CD14-positive monocyte (primary cell): ENCODE measurements at regions not wholly inside any gene's neighbourhood (a gene's known extent, or its start where the extent isn't known, plus 50 kb on each side); places are given as distances from the start of the nearest gene placed in this dataset.

Experiments
- DNase-seq, 3 donors: peaks; one replicate each; pipeline ENCODE4 v3.0.0-alpha.2; 2011 to 2022
- H2AFZ ChIP-seq: 2 replicates; pipeline ENCODE4 v1.6.0; 2012; ENCODE audit warnings: mild to moderate bottlenecking, low read depth, low read length, inconsistent platforms; ENCODE audit not compliant: insufficient read depth, poor library complexity, severe bottlenecking
- H3K27ac ChIP-seq, 2 donors: 1 replicate in 1 of 2; 2 replicates in 1 of 2; pipeline ENCODE4 v1.5.1; 2012 to 2013; ENCODE audit warnings: low read length in 2 of 2, control low read depth in 1 of 2, inconsistent platforms in 1 of 2, low read depth in 1 of 2, mild to moderate bottlenecking in 1 of 2
- H3K27me3 ChIP-seq, 2 donors: one replicate each; pipeline versions ENCODE4 v1.6.0 to v1.6.1; 2011 to 2013; ENCODE audit warnings: low read length in 2 of 2; ENCODE audit not compliant: control insufficient read depth in 2 of 2, insufficient read depth in 2 of 2
- H3K36me3 ChIP-seq, 2 donors: replicated peaks in 1 of 2; 1 replicate in 1 of 2; 2 replicates in 1 of 2; pipeline versions ENCODE4 v1.5.1 to v1.6.1; 2012 to 2013; ENCODE audit warnings: low read length in 2 of 2, control low read depth in 1 of 2, inconsistent platforms in 1 of 2, mild to moderate bottlenecking in 1 of 2; ENCODE audit not compliant: insufficient read depth in 2 of 2, control insufficient read depth in 1 of 2
- H3K4me1 ChIP-seq, 2 donors: 1 replicate in 1 of 2; 2 replicates in 1 of 2; pipeline versions ENCODE4 v1.5.1 to v1.6.1; 2012 to 2013; ENCODE audit warnings: low read length in 2 of 2, control low read depth in 1 of 2, inconsistent platforms in 1 of 2, mild to moderate bottlenecking in 1 of 2, moderate library complexity in 1 of 2; ENCODE audit not compliant: insufficient read depth in 2 of 2, control insufficient read depth in 1 of 2
- H3K4me2 ChIP-seq: replicated peaks from 2 replicates; pipeline ENCODE3; 2012; ENCODE audit warnings: low read length, moderate library complexity, mild to moderate bottlenecking; ENCODE audit not compliant: poor library complexity, severe bottlenecking; ENCODE audit errors: extremely low read depth
- H3K4me3 ChIP-seq, 3 experiments: fragments of 200-600 bp in 1 of 3; sonication (generic) in 1 of 3; replicated peaks in 1 of 3; 1 replicate in 2 of 3; 2 replicates in 1 of 3; pipeline ENCODE4 v1.5.1; 2011 to 2013; ENCODE audit warnings: low read length in 3 of 3, mild to moderate bottlenecking in 3 of 3, control low read depth in 2 of 3, low read depth in 2 of 3, inconsistent platforms in 1 of 3, moderate library complexity in 1 of 3
- H3K79me2 ChIP-seq: 2 replicates; pipeline ENCODE4 v1.6.0; 2012; ENCODE audit warnings: mild to moderate bottlenecking, control low read depth, inconsistent platforms, low read length, moderate library complexity; ENCODE audit not compliant: insufficient read depth
- H3K9ac ChIP-seq: 2 replicates; pipeline ENCODE4 v1.6.0; 2017; ENCODE audit warnings: low read length, mild to moderate bottlenecking; ENCODE audit not compliant: insufficient read depth, poor library complexity, severe bottlenecking
- H3K9me3 ChIP-seq, 2 donors: replicated peaks in 1 of 2; 1 replicate in 1 of 2; 2 replicates in 1 of 2; pipeline versions ENCODE4 v1.5.1 to v1.6.1; 2012 to 2013; ENCODE audit warnings: low read length in 2 of 2, control low read depth in 1 of 2; ENCODE audit not compliant: control insufficient read depth in 1 of 2, insufficient read depth in 1 of 2
- H4K20me1 ChIP-seq: 2 replicates; pipeline ENCODE4 v1.6.0; 2012; ENCODE audit warnings: mild to moderate bottlenecking, low read length, control low read depth, moderate library complexity; ENCODE audit not compliant: insufficient read depth
- H3K27ac Mint-ChIP-seq, 7 donors: one replicate each; pipeline ENCODE4 v1.8.0; 2020; ENCODE audit warnings: mild to moderate bottlenecking in 7 of 7, mixed read lengths in 7 of 7, moderate library complexity in 6 of 7, inconsistent platforms in 2 of 7
- H3K27me3 Mint-ChIP-seq, 3 donors: one replicate each; pipeline ENCODE4 v1.8.0; 2021 to 2022; ENCODE audit warnings: low read depth in 3 of 3, mild to moderate bottlenecking in 3 of 3, mixed read lengths in 3 of 3, moderate library complexity in 3 of 3, inconsistent platforms in 1 of 3
- H3K36me3 Mint-ChIP-seq, 2 donors: one replicate each; pipeline ENCODE4 v1.8.0; 2020; ENCODE audit warnings: mixed read lengths in 2 of 2, inconsistent platforms in 1 of 2, mild to moderate bottlenecking in 1 of 2
- H3K4me1 Mint-ChIP-seq: one replicate; pipeline ENCODE4 v1.8.0; 2020; ENCODE audit warnings: mild to moderate bottlenecking, mixed read lengths
- H3K4me3 Mint-ChIP-seq, 2 donors: one replicate each; pipeline ENCODE4 v1.8.0; 2020; ENCODE audit warnings: mild to moderate bottlenecking in 2 of 2, mixed read lengths in 2 of 2, moderate library complexity in 1 of 2
- H3K9me3 Mint-ChIP-seq, 7 donors: one replicate each; pipeline ENCODE4 v1.8.0; 2020 to 2022; ENCODE audit warnings: mixed read lengths in 7 of 7, mild to moderate bottlenecking in 6 of 7, moderate library complexity in 6 of 7, inconsistent platforms in 2 of 7
- WGBS: methylation state at CpG from one replicate; pipeline ENCODE4 v1.1.5; 2013; ENCODE audit warnings: missing lambda C conversion rate; ENCODE audit not compliant: insufficient coverage; 5-methylcytosine and 5-hydroxymethylcytosine counted together
- intact Hi-C, 2 donors: fragments of 100-400 bp; cut with micrococcal nuclease; formaldehyde crosslinking; loops; one replicate each; pipeline versions ENCODE4 v1.15.0 to v1.15.1; 2023
- TF ChIP-seq, protein P1 (sequence below): fragments of 200-600 bp; IDR thresholded peaks from one replicate; pipeline ENCODE4 v1.8.0; 2022; ENCODE audit warnings: antibody characterized with exemption, mild to moderate bottlenecking

DNA sequence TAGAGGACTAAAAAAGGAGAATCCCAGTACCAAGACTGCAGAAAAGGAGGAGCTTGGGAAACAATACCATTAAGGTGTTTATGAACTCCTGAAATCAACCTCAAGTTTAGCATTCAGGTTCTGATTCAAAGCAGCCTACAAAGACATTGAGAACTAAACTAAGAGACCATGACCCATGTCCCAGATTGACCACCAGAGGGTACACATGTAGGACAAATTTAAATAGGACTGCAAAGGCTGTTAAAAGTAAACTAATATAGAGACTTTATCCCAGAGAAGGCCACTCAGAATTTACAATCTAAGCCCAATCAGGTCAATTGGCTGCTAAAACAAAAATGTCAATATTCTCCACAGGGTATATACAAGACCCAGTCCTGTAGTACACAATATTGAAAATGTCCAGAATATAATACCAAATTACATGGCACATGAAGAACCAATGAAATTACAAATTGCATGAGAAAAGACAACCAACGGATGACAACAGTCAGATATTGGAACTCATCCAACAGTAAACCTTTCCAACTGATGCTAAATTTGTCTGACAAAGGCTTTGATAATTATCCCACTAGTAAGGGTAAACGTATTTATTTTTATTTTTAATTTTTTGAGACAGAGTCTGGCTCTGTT, 682.4 kb downstream of the UQCRFS1 start:
- Mint-ChIP-seq H3K4me1 (no peaks in the 10 kb centered on the region), H3K4me3 (no peak overlapping the region), H3K9me3 (peaks cover 0 to 11% (median 7%) of the 10 kb centered on the region in 7 donors), H3K36me3 (no peaks in the 10 kb centered on the region), H3K27me3 (peaks cover 2 to 4% (median 3%) of the 10 kb centered on the region in 3 donors), H3K27ac (no peak overlapping the region)
- TF ChIP-seq, protein P1, sequence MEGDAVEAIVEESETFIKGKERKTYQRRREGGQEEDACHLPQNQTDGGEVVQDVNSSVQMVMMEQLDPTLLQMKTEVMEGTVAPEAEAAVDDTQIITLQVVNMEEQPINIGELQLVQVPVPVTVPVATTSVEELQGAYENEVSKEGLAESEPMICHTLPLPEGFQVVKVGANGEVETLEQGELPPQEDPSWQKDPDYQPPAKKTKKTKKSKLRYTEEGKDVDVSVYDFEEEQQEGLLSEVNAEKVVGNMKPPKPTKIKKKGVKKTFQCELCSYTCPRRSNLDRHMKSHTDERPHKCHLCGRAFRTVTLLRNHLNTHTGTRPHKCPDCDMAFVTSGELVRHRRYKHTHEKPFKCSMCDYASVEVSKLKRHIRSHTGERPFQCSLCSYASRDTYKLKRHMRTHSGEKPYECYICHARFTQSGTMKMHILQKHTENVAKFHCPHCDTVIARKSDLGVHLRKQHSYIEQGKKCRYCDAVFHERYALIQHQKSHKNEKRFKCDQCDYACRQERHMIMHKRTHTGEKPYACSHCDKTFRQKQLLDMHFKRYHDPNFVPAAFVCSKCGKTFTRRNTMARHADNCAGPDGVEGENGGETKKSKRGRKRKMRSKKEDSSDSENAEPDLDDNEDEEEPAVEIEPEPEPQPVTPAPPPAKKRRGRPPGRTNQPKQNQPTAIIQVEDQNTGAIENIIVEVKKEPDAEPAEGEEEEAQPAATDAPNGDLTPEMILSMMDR: no peak
- Histone ChIP-seq H4K20me1 (no peaks in the 10 kb centered on the region), H3K36me3 (no peaks in the 10 kb centered on the region), H3K4me3 (no peak overlapping the region), H2AFZ (no peak overlapping the region), H3K9me3 (no peaks in the 10 kb centered on the region), H3K4me1 (no peaks in the 10 kb centered on the region), H3K4me2 (no peak overlapping the region), H3K27me3 (no peaks in the 10 kb centered on the region), H3K9ac (no peak overlapping the region), H3K27ac (no peak overlapping the region), H3K79me2 (no peaks in the 10 kb centered on the region)
- no CpG with 5 or more reads among the region's 2 CpGs for WGBS
- intact Hi-C loops: no loop called here
- no peak for DNase-seq

DNA sequence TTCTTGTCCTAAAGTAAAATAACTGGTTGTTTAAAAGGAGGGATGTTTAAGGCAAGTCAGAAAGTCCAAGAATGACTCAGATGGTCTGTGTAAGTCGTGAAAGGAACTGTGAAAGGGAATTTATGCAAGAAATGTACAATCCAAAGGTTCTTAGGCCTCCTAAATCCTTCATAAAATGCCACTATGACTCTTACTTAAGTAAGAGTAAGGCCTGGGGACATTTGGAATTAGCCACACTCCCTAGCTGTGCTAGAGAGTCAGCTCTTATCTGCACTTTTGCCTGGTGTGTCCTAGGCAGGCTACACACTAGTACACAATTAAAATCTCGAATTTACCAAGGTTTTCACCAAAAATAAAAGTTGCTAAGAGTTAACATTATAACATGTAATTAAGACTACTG, 686.9 kb downstream of the UQCRFS1 start:
- Mint-ChIP-seq H3K27ac (no peak overlapping the region), H3K4me1 (no peaks in the 10 kb centered on the region), H3K9me3 (peaks cover 0 to 9% (median 5%) of the 10 kb centered on the region in 7 donors), H3K36me3 (no peaks in the 10 kb centered on the region), H3K4me3 (no peak overlapping the region), H3K27me3 (peaks cover under 1 to 2% (median 1%) of the 10 kb centered on the region in 3 donors)
- no CpG with 5 or more reads among the region's 2 CpGs for WGBS
- no peak overlapping the region for H3K4me2 ChIP-seq
- no peak overlapping the region for H3K4me3 ChIP-seq
- H3K9ac ChIP-seq: no peak overlapping the region
- no peak for DNase-seq
- H3K27ac ChIP-seq: no peak overlapping the region
- no peak overlapping the region for H2AFZ ChIP-seq
- TF ChIP-seq, protein P1: no peak
- H3K4me1 ChIP-seq: no peaks in the 10 kb centered on the region
- H3K9me3 ChIP-seq: no peaks in the 10 kb centered on the region
- H3K79me2 ChIP-seq: no peaks in the 10 kb centered on the region
- intact Hi-C loops: no loop called here
- H3K36me3 ChIP-seq: no peaks in the 10 kb centered on the region
- no peaks in the 10 kb centered on the region for H4K20me1 ChIP-seq
- no peaks in the 10 kb centered on the region for H3K27me3 ChIP-seq
